PC-3 (cell line): ENCODE measurements at regions not wholly inside any gene's neighbourhood (a gene's known extent, or its start where the extent isn't known, plus 50 kb on each side); places are given as distances from the start of the nearest gene placed in this dataset.

Source experiments
- EZH2 ChIP-seq: fragments of 300-600 bp; sonication (generic); IDR thresholded peaks from one replicate; pipeline ENCODE4 v1.6.1; 2017; ENCODE audit warnings: antibody characterized with exemption, mild to moderate bottlenecking, low read length; ENCODE audit not compliant: unreplicated experiment
- TF ChIP-seq, protein P1 (sequence below): fragments of 300-600 bp; sonication (generic); conservative IDR thresholded peaks from 2 replicates; pipeline ENCODE4 v1.5.1; 2017; ENCODE audit warnings: antibody characterized with exemption, low read depth, mild to moderate bottlenecking, low read length

DNA sequence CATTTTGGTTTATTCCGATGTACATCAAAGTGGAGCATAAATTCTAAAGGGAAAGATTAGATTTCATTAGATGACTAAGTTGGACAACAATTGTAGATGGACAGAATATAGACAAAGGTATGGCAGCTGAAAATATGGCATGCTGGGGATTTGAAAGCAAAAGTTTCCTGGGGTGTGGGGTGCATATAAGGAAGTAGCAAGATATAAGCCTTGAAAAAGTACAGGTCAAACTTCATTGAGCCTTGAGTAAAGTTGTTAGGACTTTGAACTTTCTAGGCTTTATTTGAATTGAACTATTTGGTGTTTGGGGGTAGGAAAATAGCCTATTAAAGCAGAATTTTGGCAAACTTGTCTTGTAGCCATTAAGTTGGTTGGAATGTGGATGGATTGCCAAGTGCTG lies 75.8 kb upstream of the KCNJ16 start:
- TF ChIP-seq, protein P1, sequence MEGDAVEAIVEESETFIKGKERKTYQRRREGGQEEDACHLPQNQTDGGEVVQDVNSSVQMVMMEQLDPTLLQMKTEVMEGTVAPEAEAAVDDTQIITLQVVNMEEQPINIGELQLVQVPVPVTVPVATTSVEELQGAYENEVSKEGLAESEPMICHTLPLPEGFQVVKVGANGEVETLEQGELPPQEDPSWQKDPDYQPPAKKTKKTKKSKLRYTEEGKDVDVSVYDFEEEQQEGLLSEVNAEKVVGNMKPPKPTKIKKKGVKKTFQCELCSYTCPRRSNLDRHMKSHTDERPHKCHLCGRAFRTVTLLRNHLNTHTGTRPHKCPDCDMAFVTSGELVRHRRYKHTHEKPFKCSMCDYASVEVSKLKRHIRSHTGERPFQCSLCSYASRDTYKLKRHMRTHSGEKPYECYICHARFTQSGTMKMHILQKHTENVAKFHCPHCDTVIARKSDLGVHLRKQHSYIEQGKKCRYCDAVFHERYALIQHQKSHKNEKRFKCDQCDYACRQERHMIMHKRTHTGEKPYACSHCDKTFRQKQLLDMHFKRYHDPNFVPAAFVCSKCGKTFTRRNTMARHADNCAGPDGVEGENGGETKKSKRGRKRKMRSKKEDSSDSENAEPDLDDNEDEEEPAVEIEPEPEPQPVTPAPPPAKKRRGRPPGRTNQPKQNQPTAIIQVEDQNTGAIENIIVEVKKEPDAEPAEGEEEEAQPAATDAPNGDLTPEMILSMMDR: no peak
- no peak for TF ChIP-seq EZH2
